ENCODE measurements at regions not wholly inside any gene's neighbourhood (a gene's known extent, or its start where the extent isn't known, plus 50 kb on each side); places are given as distances from the start of the nearest gene placed in this dataset.
"Not testable (repeated sequence)": the region's sequence is repeated elsewhere in the genome, so short reads cannot be mapped to it uniquely, and the experiment has no call there.

DNA sequence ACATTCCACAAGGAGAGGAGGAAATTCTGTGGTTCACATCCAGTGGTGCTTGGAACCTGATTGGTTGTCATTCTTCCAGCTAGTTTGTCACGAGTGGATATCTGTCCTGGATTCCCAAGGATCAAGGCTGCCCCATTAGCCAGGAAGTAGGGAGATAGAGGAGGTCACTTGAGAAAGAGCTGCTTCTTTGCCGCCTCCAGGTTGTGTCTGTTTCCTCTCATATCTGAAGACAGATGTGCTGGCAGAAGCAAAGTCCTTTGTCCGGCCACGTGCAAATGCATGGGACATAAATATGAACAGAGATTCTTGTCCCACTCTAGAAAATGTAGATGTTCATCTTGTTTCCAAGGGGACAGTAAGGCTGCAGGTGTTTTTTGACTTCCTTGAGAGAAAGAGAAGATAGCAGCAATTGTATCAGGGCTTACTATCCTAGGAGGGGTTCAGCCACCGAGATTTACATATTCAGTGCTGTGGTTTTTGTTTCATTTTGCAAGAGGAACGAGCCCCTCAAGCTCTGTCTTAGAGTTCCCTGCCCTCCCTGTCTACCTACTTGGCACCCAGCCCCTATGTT lies 174.4 kb downstream of the RPIA start:
- DNase-seq = no peak

DNA sequence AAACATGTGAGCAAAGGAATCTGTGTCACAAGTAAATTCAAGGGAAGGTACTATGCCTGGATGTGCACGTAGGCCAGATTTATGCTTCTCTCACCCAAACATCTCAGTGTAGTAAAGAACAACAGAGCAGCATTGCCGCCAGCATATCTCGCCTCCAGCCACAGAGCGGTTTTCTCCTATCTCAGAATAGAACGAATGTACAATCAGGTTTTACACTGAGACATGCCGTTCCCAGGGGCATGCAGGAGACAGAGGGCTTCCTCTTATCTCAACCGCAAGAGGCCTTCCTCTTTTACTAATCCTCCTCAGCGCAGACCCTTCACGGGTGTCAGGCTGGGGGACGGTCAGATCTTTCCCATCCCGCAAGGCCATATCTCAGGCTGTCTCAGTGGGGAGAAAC lies 175.3 kb downstream of the RPIA start:
- DNase-seq = no peak

GRCh38 chr2:88868861-88869260 lies 177.4 kb downstream of the RPIA start:
- DNase-seq = no peak

DNA sequence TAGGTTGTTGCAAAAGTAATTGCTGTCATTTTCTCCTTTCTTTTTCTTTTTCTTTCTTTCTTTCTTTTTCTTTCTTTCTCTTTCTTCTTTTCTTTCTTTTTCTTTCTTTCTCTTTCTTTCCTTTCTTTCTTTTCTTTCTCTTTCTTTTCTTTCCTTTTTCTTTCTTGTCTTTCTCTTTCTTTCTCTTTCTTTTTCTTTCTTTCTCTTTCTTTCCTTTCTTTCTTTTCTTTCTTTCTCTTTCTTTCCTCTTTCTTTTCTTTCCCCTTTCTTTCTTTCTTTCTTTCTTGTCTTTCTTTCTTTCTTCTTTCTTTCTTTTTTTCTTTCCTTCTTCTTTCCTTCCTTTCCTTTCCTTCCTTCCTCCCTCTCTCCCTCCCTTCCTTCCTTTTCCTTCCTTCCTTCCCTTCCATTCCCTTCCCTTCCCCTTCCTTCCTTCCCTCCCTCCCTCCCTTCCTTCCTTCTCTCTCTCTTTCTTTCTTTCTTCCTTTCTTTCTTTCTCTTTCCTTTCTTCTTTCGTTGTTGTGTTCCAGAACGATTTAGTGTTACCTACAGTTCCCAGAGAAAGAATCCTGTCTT lies 178.9 kb downstream of the RPIA start:
- no peak for DNase-seq

DNA sequence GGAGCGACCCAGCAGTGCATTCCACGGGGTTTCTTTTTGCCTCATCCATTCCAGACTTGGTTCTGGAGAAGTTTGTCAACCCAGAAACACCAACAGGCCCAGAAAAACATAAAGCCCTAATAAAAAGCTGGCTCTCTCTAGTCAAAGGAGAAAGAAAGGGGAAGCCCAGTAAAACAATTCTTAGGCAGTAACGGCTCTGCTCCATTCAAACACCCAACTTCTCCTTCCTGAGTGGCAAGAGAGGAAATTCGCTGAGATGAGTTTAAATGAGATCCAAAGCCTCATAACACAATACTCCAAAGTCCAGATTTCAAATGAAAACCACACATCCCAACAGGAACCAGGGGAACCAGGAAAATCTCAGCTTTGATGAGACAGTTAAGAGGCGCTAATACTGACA lies 179.9 kb downstream of the RPIA start:
- DNase-seq = no peak

DNA sequence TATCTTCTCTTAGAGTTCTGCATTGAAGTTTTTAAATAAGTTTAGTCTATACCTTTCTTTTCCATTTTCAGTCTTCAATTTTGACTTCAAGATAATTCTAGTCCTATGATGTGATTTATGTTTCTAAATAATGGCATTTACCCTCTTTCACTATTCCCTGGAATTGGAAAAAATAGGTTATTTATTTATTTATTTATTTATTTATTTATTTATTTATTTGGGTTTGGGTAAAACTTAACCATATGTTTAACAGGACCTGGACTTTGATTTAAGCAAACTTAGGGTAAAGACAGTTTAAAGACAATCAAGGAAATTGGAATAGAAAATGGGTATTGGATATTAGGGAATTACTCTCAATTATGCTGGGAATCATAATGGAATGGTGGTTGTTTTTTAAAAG lies 182.1 kb downstream of the RPIA start:
- no peak for DNase-seq

DNA sequence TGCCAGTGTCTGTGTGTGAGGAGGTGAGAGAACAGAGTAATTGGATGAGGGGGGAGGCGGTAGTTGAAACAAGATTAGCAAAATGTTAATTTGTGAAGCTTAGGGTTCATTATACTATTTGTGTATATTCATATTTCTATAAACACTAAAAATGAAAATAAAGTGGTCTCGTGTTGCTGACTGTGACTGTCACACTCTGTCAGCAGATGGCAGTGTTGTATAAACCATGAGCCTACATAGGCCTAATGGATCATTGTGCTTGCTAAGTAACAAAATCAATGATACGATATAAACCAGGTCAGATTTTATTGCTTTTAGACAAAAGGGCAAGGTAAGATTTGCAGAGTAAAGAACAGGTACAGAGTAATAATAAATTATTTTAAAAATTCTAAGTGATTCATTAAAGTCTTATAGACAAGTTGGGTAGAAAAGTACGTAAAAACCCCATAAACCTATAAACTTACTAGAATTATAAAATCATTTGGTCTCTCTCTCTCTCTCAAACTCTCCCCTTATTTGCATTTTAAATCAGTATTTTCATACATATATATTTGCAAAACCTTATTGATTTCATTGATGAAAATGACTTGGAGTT lies 182.7 kb downstream of the RPIA start:
- peak; percentile 84 for DNase-seq

- no peak for DNase-seq
Observed at GRCh38 chr2:88875736-88876135, 184.3 kb downstream of the RPIA start.

DNA sequence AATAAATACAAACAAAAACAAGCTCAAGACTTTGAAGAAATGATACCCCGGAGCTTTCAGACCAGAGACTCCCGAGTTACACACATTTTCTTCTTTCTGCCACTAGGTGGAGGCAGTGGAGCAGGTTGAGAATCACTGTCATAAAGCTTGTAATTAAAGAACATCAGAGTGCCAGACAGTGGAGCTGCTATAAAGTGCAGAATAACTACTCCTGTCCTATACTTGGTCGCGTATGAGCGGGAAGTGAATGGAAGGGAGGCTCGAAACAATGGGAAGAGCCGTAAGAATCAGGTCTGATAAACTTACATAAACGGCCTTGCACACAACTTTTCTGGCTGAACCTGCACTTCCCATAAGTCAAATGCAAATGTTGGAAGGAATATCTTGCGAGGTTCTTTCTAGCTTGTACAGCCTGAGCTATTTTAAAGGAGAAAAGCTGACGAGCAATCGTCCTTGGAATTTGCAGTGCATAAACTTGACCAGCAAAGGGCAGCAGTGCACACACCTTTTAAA lies 189.0 kb downstream of the RPIA start:
- DNase-seq = peak; percentile 80

- DNase-seq = no peak
Observed at GRCh38 chr2:88885275-88885674, 193.8 kb downstream of the RPIA start.

DNA sequence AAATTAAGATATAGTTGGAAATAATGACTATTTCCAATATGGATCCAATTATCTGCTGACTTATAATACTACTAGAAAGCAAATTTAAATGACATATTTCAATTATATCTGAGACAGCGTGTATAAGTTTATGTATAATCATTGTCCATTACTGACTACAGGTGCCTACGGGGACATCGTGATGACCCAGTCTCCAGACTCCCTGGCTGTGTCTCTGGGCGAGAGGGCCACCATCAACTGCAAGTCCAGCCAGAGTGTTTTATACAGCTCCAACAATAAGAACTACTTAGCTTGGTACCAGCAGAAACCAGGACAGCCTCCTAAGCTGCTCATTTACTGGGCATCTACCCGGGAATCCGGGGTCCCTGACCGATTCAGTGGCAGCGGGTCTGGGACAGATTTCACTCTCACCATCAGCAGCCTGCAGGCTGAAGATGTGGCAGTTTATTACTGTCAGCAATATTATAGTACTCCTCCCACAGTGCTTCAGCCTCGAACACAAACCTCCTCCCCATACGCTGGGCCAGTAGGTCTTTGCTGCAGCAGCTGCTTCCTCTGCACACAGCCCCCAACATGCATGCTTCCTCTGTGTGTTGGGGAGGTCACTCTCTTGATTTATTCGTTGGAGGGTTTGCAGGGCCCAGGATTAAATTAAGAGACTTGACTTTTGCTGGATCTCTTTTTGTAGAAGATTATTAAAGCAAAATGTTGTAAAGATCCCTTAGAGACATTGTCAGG lies 194.4 kb downstream of the RPIA start:
- no peak for DNase-seq

DNA sequence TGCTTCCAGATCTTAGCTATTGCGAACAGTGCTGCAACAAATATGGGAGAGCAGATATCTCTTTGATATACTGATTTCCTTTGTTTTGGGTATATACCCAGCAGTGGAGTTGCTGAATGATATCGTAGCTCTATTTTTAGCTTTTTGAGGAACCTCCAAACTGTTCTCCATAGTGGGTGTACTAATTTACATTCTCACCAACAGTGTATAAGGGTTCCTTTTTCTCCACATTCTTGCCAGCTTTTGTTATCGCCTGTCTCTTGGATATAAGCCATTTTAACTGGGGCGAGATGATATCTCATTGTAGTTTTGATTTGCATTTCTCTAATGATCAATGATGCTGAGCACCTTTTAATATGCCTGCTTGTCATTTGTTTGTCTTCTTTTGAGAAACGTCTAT lies 196.0 kb downstream of the RPIA start:
- DNase-seq = not testable (repeated sequence)

- no peak for DNase-seq
Observed at GRCh38 chr2:88892207-88892606, 200.7 kb downstream of the RPIA start.

- no peak for DNase-seq
Observed at GRCh38 chr2:88892788-88893187, 201.3 kb downstream of the RPIA start.

- no peak for DNase-seq
Observed at GRCh38 chr2:88896971-88897370, 205.5 kb downstream of the RPIA start.

- DNase-seq = no peak
Observed at GRCh38 chr2:88897715-88898114, 206.2 kb downstream of the RPIA start.

GRCh38 chr2:88903749-88904353 lies 212.4 kb downstream of the RPIA start:
- DNase-seq = peak; percentile 67

GRCh38 chr2:88913280-88913679 lies 221.8 kb downstream of the RPIA start:
- DNase-seq = no peak

DNA sequence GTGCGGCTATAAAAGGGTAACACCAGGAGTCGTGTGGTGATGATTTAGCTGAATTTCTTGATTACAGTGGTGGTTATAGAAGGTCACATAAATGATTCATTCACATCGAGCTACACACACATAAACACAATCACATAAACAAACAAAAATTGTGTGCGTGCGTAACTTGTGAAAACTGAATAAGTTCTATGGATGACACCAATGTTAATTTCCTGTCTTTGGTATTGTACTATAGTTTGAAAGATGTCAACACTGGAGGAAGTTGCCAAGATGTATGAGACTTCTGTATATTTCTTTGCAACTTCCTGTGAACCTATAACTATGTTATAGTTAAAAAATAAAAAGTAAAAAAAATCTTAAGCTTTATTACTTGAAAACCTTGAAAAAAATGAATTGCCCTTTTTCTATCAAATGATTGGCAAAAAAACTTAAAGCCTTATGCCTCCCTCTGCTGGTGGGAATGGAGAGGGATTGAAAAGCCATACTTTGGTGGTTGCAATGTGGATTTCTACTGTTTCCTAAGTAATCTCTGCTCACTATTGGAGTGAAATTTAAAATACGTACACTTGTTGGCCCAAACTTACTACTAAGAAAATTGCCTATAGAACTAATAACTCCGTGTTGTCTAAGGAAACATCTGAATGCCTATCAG lies 227.7 kb downstream of the RPIA start:
- peak; percentile 67 for DNase-seq

- DNase-seq = not testable (repeated sequence)
Observed at GRCh38 chr2:88920399-88920798, 228.9 kb downstream of the RPIA start.

DNA sequence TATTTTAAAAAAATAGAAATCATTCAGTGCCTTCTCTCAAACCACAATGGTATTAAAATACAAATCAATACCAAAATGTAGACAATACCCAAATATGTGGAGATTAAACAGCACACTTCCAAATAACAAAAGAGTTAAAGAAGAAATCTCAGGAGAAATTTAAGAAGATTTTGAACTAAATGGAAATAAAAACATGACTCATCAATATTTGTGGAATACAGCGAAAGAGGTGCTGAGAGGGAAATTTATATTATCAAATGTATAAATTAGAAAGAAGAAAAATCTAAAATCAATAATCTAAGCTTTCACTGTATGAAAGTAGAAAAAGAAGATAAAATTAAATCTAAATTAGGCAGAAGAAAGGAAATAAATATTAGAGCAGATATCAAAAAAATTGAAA lies 233.1 kb downstream of the RPIA start:
- no peak for DNase-seq

- DNase-seq = no peak
Observed at GRCh38 chr2:88925770-88926462, 234.4 kb downstream of the RPIA start.

Measured in dermis blood vessel endothelial cell (primary cell).